Hepatocyte (in vitro differentiated cells): ENCODE measurements at regions not wholly inside any gene's neighbourhood (a gene's known extent, or its start where the extent isn't known, plus 50 kb on each side); places are given as distances from the start of the nearest gene placed in this dataset.

Source experiments
- CTCF ChIP-seq: fragments of 200-600 bp; sonication (generic); IDR thresholded peaks from 2 replicates; pipeline ENCODE4 v1.5.1; 2016; ENCODE audit warnings: antibody characterized with exemption, mild to moderate bottlenecking; ENCODE audit not compliant: poor library complexity
- EZH2 ChIP-seq: fragments of 200-600 bp; sonication (generic); IDR thresholded peaks from 2 replicates; pipeline ENCODE4 v1.6.1; 2016; ENCODE audit warnings: antibody characterized with exemption, mild to moderate bottlenecking, borderline replicate concordance
- EZH2phosphoT487 ChIP-seq: fragments of 200-600 bp; sonication (generic); IDR thresholded peaks from one replicate; pipeline ENCODE4 v1.6.1; 2018; ENCODE audit warnings: antibody characterized with exemption, mild to moderate bottlenecking, low read depth, moderate library complexity; ENCODE audit not compliant: unreplicated experiment, severe bottlenecking

- no peak for TF ChIP-seq EZH2phosphoT487
- no peak for TF ChIP-seq CTCF
- TF ChIP-seq EZH2, result no peak
These were observed 449.6 kb downstream of the NTRK2 start for GRCh38 chr9:85118990-85119755.
